H9 (cell line): ENCODE measurements at regions not wholly inside any gene's neighbourhood (a gene's known extent, or its start where the extent isn't known, plus 50 kb on each side); places are given as distances from the start of the nearest gene placed in this dataset.

Experiments
- DNase-seq: peaks from one replicate; pipeline ENCODE4 v3.0.0-alpha.2; 2017
- H2AFZ ChIP-seq: one replicate; pipeline ENCODE4 v1.6.1; 2013; ENCODE audit warnings: mild to moderate bottlenecking, low read length, control low read depth, moderate library complexity
- H2AK5ac ChIP-seq: 2 replicates; pipeline ENCODE4 v1.6.1; 2013; ENCODE audit warnings: low read length, control low read depth, mixed read lengths; ENCODE audit not compliant: insufficient read length
- H2BK120ac ChIP-seq: one replicate; pipeline ENCODE4 v1.6.1; 2013; ENCODE audit warnings: low read depth, mild to moderate bottlenecking, low read length, control low read depth, inconsistent platforms; ENCODE audit not compliant: poor library complexity, severe bottlenecking
- H2BK12ac ChIP-seq: 2 replicates; pipeline ENCODE4 v1.6.1; 2013; ENCODE audit warnings: low read length, control low read depth, mixed read lengths, low read depth; ENCODE audit not compliant: insufficient read length
- H2BK15ac ChIP-seq: 2 replicates; pipeline ENCODE4 v1.6.1; 2013; ENCODE audit warnings: low read depth, low read length, control low read depth
- H2BK20ac ChIP-seq: one replicate; pipeline ENCODE4 v1.6.1; 2013; ENCODE audit warnings: low read depth, mild to moderate bottlenecking, low read length, control low read depth, inconsistent platforms; ENCODE audit not compliant: poor library complexity, severe bottlenecking
- H2BK5ac ChIP-seq: 2 replicates; pipeline ENCODE4 v1.6.1; 2013; ENCODE audit warnings: low read length, control low read depth, mixed read lengths; ENCODE audit not compliant: insufficient read length
- H3K14ac ChIP-seq: 2 replicates; pipeline ENCODE4 v1.6.1; 2013; ENCODE audit warnings: low read length, control low read depth; ENCODE audit not compliant: insufficient read depth
- H3K18ac ChIP-seq: 2 replicates; pipeline ENCODE4 v1.6.1; 2013; ENCODE audit warnings: low read depth, mild to moderate bottlenecking, mixed read lengths, low read length, control low read depth; ENCODE audit not compliant: insufficient read length
- H3K23ac ChIP-seq: 2 replicates; pipeline ENCODE4 v1.6.1; 2013; ENCODE audit warnings: low read length, control low read depth, mixed read lengths, low read depth; ENCODE audit not compliant: insufficient read length
- H3K23me2 ChIP-seq: 2 replicates; pipeline ENCODE4 v1.6.1; 2013; ENCODE audit warnings: low read depth, mild to moderate bottlenecking, mixed read lengths, low read length, control low read depth; ENCODE audit not compliant: insufficient read length, poor library complexity, severe bottlenecking
- H3K27ac ChIP-seq: 2 replicates; pipeline ENCODE4 v1.5.1; 2013; ENCODE audit warnings: low read length, control low read depth, mixed read lengths, low read depth; ENCODE audit not compliant: insufficient read length
- H3K27me3 ChIP-seq: 2 replicates; pipeline ENCODE4 v1.6.1; 2013; ENCODE audit warnings: low read length, control low read depth, inconsistent platforms; ENCODE audit not compliant: insufficient read depth
- H3K4ac ChIP-seq: 2 replicates; pipeline ENCODE4 v1.6.1; 2013; ENCODE audit warnings: low read depth, mild to moderate bottlenecking, control low read depth, inconsistent platforms, low read length, moderate library complexity
- H3K4me1 ChIP-seq: 2 replicates; pipeline ENCODE4 v1.6.1; 2013; ENCODE audit warnings: low read length, control low read depth, inconsistent platforms; ENCODE audit not compliant: insufficient read depth
- H3K4me2 ChIP-seq: 2 replicates; pipeline ENCODE4 v1.6.1; 2013; ENCODE audit warnings: low read length, control low read depth, mixed read lengths; ENCODE audit not compliant: insufficient read length, insufficient read depth
- H3K56ac ChIP-seq: 2 replicates; pipeline ENCODE4 v1.6.1; 2013; ENCODE audit warnings: low read depth, mild to moderate bottlenecking, mixed read lengths, low read length, control low read depth; ENCODE audit not compliant: insufficient read length
- H3K79me1 ChIP-seq: 2 replicates; pipeline ENCODE4 v1.6.1; 2013; ENCODE audit warnings: low read depth, mild to moderate bottlenecking, moderate library complexity, low read length, control low read depth, inconsistent platforms; ENCODE audit not compliant: insufficient read depth, poor library complexity, severe bottlenecking
- H3K79me2 ChIP-seq: 2 replicates; pipeline ENCODE4 v1.6.1; 2013; ENCODE audit warnings: low read length, control low read depth, inconsistent platforms; ENCODE audit not compliant: insufficient read depth
- H3K9ac ChIP-seq: 2 replicates; pipeline ENCODE4 v1.6.1; 2013; ENCODE audit warnings: low read length, control low read depth, mixed read lengths; ENCODE audit not compliant: insufficient read length; ENCODE audit errors: extremely low read depth
- H3K9me3 ChIP-seq: one replicate; pipeline ENCODE4 v1.6.1; 2013; ENCODE audit warnings: low read depth, low read length, inconsistent platforms; ENCODE audit not compliant: control insufficient read depth
- H3T11ph ChIP-seq: one replicate; pipeline ENCODE4 v1.6.1; 2013; ENCODE audit warnings: mild to moderate bottlenecking, low read length, control low read depth, inconsistent platforms
- H4K20me1 ChIP-seq: one replicate; pipeline ENCODE4 v1.6.1; 2013; ENCODE audit not compliant: control insufficient read depth, insufficient read length, insufficient read depth
- H4K5ac ChIP-seq: 2 replicates; pipeline ENCODE4 v1.6.1; 2013; ENCODE audit warnings: low read depth, mild to moderate bottlenecking, mixed read lengths, low read length, control low read depth; ENCODE audit not compliant: insufficient read length
- H4K8ac ChIP-seq: replicated peaks from 2 replicates; pipeline ENCODE4 v1.6.1; 2013; ENCODE audit warnings: low read length, control low read depth, mixed read lengths, low read depth; ENCODE audit not compliant: insufficient read length
- H4K91ac ChIP-seq: 2 replicates; pipeline ENCODE4 v1.6.1; 2013; ENCODE audit warnings: low read depth, mild to moderate bottlenecking, moderate library complexity, mixed read lengths, low read length, control low read depth; ENCODE audit not compliant: insufficient read length
- H3K27ac Mint-ChIP-seq, 3 experiments: 2 replicates in 2 of 3; 3 replicates in 1 of 3; pipeline ENCODE4 v1.8.0; 2020 to 2021; ENCODE audit warnings: mixed read lengths in 3 of 3, mild to moderate bottlenecking in 1 of 3, moderate library complexity in 1 of 3
- H3K27me3 Mint-ChIP-seq: 2 replicates; pipeline ENCODE4 v1.8.0; 2021; ENCODE audit warnings: low read depth, mild to moderate bottlenecking, moderate library complexity, mixed read lengths
- H3K36me3 Mint-ChIP-seq, 3 experiments: 2 replicates in 2 of 3; 3 replicates in 1 of 3; pipeline ENCODE4 v1.8.0; 2020 to 2021; ENCODE audit warnings: low read depth in 3 of 3, mixed read lengths in 3 of 3; ENCODE audit not compliant: insufficient read depth in 1 of 3
- H3K4me1 Mint-ChIP-seq, 2 experiments: 2 replicates each; pipeline ENCODE4 v1.8.0; 2020; ENCODE audit warnings: mixed read lengths in 2 of 2
- H3K4me3 Mint-ChIP-seq, 2 experiments: 2 replicates in 1 of 2; 3 replicates in 1 of 2; pipeline ENCODE4 v1.8.0; 2020 to 2021; ENCODE audit warnings: mild to moderate bottlenecking in 2 of 2, mixed read lengths in 2 of 2, moderate library complexity in 1 of 2
- H3K9me3 Mint-ChIP-seq, 2 experiments: 2 replicates in 1 of 2; 3 replicates in 1 of 2; pipeline ENCODE4 v1.8.0; 2020; ENCODE audit warnings: mild to moderate bottlenecking in 2 of 2, mixed read lengths in 2 of 2, moderate library complexity in 1 of 2
- WGBS: extraction: QIAGEN DNeasy Blood & Tissue Kit; methylation state at CpG from one replicate; pipeline ENCODE4 v1.1.7; 2013; ENCODE audit warnings: missing lambda C conversion rate, low lambda C conversion rate, mixed read lengths; ENCODE audit not compliant: insufficient read length; ENCODE audit errors: extremely low coverage; 5-methylcytosine and 5-hydroxymethylcytosine counted together
- TF ChIP-seq, protein P1 (sequence below): fragments of 200-600 bp; sonication (generic); conservative IDR thresholded peaks from 3 replicates; pipeline ENCODE4 v1.8.0; 2021; ENCODE audit warnings: antibody characterized with exemption, mild to moderate bottlenecking

DNA sequence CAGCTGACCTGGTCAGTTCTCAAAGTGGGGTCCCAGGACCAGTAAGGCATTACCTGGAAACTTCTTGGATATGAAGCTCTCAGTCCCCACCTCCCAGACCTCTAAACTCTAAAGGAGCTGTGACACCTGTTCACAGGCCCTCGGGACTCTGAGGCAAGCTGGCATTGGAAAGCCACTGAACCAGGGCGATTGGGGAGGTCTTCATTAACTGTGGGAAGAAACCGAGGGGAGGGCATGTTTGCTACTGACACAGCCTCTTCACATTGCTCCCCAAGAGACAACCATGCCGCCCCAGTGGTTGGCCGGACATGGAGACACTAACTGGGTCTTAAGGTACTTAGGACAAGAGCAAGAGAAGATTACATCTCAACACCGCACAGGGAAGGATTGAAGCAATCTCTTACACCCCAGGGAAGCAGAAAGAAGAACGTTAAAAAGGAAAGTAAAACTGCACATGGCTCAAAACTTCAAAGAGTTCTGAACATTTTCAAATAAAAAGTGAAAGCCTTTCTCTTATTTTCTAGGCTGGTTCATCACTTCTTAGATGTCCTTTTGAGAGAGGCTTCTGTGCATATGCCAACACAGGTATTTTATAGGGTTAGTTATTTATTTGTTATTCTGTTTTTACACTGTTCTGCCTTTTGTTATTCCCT lies 210.0 kb upstream of the CST7 start:
- no peaks in the 10 kb centered on the region for H4K20me1 ChIP-seq
- TF ChIP-seq, protein P1, sequence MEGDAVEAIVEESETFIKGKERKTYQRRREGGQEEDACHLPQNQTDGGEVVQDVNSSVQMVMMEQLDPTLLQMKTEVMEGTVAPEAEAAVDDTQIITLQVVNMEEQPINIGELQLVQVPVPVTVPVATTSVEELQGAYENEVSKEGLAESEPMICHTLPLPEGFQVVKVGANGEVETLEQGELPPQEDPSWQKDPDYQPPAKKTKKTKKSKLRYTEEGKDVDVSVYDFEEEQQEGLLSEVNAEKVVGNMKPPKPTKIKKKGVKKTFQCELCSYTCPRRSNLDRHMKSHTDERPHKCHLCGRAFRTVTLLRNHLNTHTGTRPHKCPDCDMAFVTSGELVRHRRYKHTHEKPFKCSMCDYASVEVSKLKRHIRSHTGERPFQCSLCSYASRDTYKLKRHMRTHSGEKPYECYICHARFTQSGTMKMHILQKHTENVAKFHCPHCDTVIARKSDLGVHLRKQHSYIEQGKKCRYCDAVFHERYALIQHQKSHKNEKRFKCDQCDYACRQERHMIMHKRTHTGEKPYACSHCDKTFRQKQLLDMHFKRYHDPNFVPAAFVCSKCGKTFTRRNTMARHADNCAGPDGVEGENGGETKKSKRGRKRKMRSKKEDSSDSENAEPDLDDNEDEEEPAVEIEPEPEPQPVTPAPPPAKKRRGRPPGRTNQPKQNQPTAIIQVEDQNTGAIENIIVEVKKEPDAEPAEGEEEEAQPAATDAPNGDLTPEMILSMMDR = no peak

More for the DNA sequence above, 210.0 kb upstream of the CST7 start:
- WGBS = no CpG with 5 or more reads among the region's 7 CpGs
- no peak overlapping the region for H3K27ac ChIP-seq
- H2BK120ac ChIP-seq = no peak overlapping the region
- H2AK5ac ChIP-seq = no peak overlapping the region
- peaks cover 37 to 38% of the 10 kb centered on the region in 2 experiments for H3K4me1 Mint-ChIP-seq
- no peak overlapping the region for H3K27ac Mint-ChIP-seq
- H3K79me1 ChIP-seq = no peaks in the 10 kb centered on the region
- H3K9ac ChIP-seq = no peak overlapping the region
- no peaks in the 10 kb centered on the region for H3K79me2 ChIP-seq
- H3K4me3 Mint-ChIP-seq = no peak overlapping the region
- H3T11ph ChIP-seq = no peak overlapping the region
- no peaks in the 10 kb centered on the region for H3K9me3 ChIP-seq
- H3K18ac ChIP-seq = no peak overlapping the region
- peaks cover 8% of the 10 kb centered on the region; the same call in 1 of the 2 replicates for H3K4me1 ChIP-seq
- H3K4ac ChIP-seq = no peak overlapping the region
- H3K23me2 ChIP-seq = no peaks in the 10 kb centered on the region
- no peak overlapping the region for H3K23ac ChIP-seq
- peaks cover 0 to 3% (median 0%) of the 10 kb centered on the region in 3 experiments; a peak in 1 of 7 replicates for H3K36me3 Mint-ChIP-seq
- no peak overlapping the region for H3K14ac ChIP-seq
- no peaks in the 10 kb centered on the region for H3K27me3 ChIP-seq
- no peaks in the 10 kb centered on the region; a peak in 2 of 5 replicates for H3K9me3 Mint-ChIP-seq
- H3K27me3 Mint-ChIP-seq = no peaks in the 10 kb centered on the region; the same call in none of the 2 replicates
- H2BK20ac ChIP-seq = no peak overlapping the region
- DNase-seq = no peak
- H3K56ac ChIP-seq = no peak overlapping the region
- H2BK15ac ChIP-seq = no peak overlapping the region
- no peak overlapping the region for H4K91ac ChIP-seq
- H4K5ac ChIP-seq = no peak overlapping the region
- no peak overlapping the region for H3K4me2 ChIP-seq
- no peak overlapping the region for H4K8ac ChIP-seq
- H2BK5ac ChIP-seq = no peak overlapping the region
- H2BK12ac ChIP-seq = no peak overlapping the region
- no peak overlapping the region for H2AFZ ChIP-seq
